SK-N-SH treated with all-trans-retinoic acid at 6 μM for 48 hours (cell line): ENCODE measurements at regions not wholly inside any gene's neighbourhood (a gene's known extent, or its start where the extent isn't known, plus 50 kb on each side); places are given as distances from the start of the nearest gene placed in this dataset.

ENCODE experiments used
- ATAC-seq: fragments of 200-7000 bp; cut with Tn5 transposase; 3 replicates; pipeline ENCODE4 v1.9.1; 2020; ENCODE audit warnings: mild to moderate bottlenecking, moderate library complexity
- ARNTL ChIP-seq: fragments of 450-650 bp; formaldehyde crosslinking; IDR thresholded peaks from 2 replicates; pipeline ENCODE4 v1.5.0; 2020; ENCODE audit warnings: low read depth, mild to moderate bottlenecking, moderate library complexity, borderline replicate concordance
- CREB5 ChIP-seq: fragments of 250-450 bp; sonication (Bioruptor Pico); IDR thresholded peaks from 2 replicates; pipeline ENCODE4 v1.5.1; 2020; ENCODE audit warnings: low read depth, mild to moderate bottlenecking, moderate library complexity
- ESRRG ChIP-seq: fragments of 250-450 bp; sonication (Bioruptor Pico); IDR thresholded peaks from 2 replicates; pipeline ENCODE4 v1.6.1; 2021; ENCODE audit warnings: mild to moderate bottlenecking
- GLIS3 ChIP-seq: fragments of 250-450 bp; sonication (Bioruptor Pico); IDR thresholded peaks from 2 replicates; pipeline ENCODE4 v1.5.0; 2020; ENCODE audit warnings: mild to moderate bottlenecking, moderate library complexity
- ISL1 ChIP-seq: fragments of 250-450 bp; sonication (Bioruptor Pico); IDR thresholded peaks from 2 replicates; pipeline ENCODE4 v2.1.2; 2022; ENCODE audit warnings: mild to moderate bottlenecking, moderate library complexity
- OSR1 ChIP-seq: fragments of 250-450 bp; sonication (Bioruptor Pico); IDR thresholded peaks from 2 replicates; pipeline ENCODE4 v1.8.0; 2022; ENCODE audit warnings: moderate library complexity, mild to moderate bottlenecking, inconsistent platforms
- PATZ1 ChIP-seq: fragments of 250-450 bp; sonication (Bioruptor Pico); IDR thresholded peaks from 2 replicates; pipeline ENCODE4 v1.8.0; 2020; ENCODE audit warnings: mild to moderate bottlenecking, moderate library complexity, borderline replicate concordance
- RARB ChIP-seq: fragments of 250-450 bp; sonication (Bioruptor Pico); IDR thresholded peaks from 2 replicates; pipeline ENCODE4 v1.8.0; 2021; ENCODE audit warnings: mild to moderate bottlenecking, moderate library complexity
- SNAI2 ChIP-seq: fragments of 250-450 bp; sonication (Bioruptor Pico); IDR thresholded peaks from 2 replicates; pipeline ENCODE4 v1.5.0; 2020; ENCODE audit warnings: mild to moderate bottlenecking, moderate library complexity
- TCF4 ChIP-seq: fragments of 250-450 bp; sonication (Bioruptor Pico); IDR thresholded peaks from 2 replicates; pipeline ENCODE4 v1.8.0; 2021; ENCODE audit warnings: mild to moderate bottlenecking, moderate library complexity, borderline replicate concordance
- TOX ChIP-seq: fragments of 250-450 bp; sonication (Bioruptor Pico); IDR thresholded peaks from 2 replicates; pipeline ENCODE4 v1.8.0; 2021; ENCODE audit warnings: mild to moderate bottlenecking, moderate library complexity, borderline replicate concordance
- TSHZ2 ChIP-seq: fragments of 250-450 bp; sonication (Bioruptor Pico); IDR thresholded peaks from 2 replicates; pipeline ENCODE4 v1.5.0; 2020; ENCODE audit warnings: mild to moderate bottlenecking, moderate library complexity
- ZC3H10 ChIP-seq: fragments of 250-450 bp; sonication (Bioruptor Pico); IDR thresholded peaks from 2 replicates; pipeline ENCODE4 v1.5.1; 2021; ENCODE audit warnings: mild to moderate bottlenecking, moderate library complexity
- ZFP3 ChIP-seq: fragments of 250-450 bp; sonication (Bioruptor Pico); IDR thresholded peaks from 2 replicates; pipeline ENCODE4 v1.5.0; 2020; ENCODE audit warnings: mild to moderate bottlenecking, moderate library complexity
- ZFP30 ChIP-seq: fragments of 450-650 bp; formaldehyde crosslinking; IDR thresholded peaks from 2 replicates; pipeline ENCODE4 v1.5.0; 2022; ENCODE audit warnings: mild to moderate bottlenecking, moderate library complexity
- ZNF565 ChIP-seq: fragments of 450-650 bp; formaldehyde crosslinking; conservative IDR thresholded peaks from 2 replicates; pipeline ENCODE4 v1.5.0; 2020; ENCODE audit warnings: low read depth, mild to moderate bottlenecking, moderate library complexity
- ZNF70 ChIP-seq: fragments of 450-650 bp; formaldehyde crosslinking; IDR thresholded peaks from 2 replicates; pipeline ENCODE4 v1.5.0; 2020; ENCODE audit warnings: mild to moderate bottlenecking, moderate library complexity
- ZNF8 ChIP-seq: fragments of 450-650 bp; formaldehyde crosslinking; IDR thresholded peaks from 2 replicates; pipeline ENCODE4 v1.5.0; 2020; ENCODE audit warnings: mild to moderate bottlenecking, moderate library complexity
- TF ChIP-seq, protein P1 (sequence below): fragments of 250-450 bp; sonication (Bioruptor Pico); IDR thresholded peaks from 2 replicates; pipeline ENCODE4 v1.5.1; 2021; ENCODE audit warnings: mild to moderate bottlenecking, moderate library complexity

DNA sequence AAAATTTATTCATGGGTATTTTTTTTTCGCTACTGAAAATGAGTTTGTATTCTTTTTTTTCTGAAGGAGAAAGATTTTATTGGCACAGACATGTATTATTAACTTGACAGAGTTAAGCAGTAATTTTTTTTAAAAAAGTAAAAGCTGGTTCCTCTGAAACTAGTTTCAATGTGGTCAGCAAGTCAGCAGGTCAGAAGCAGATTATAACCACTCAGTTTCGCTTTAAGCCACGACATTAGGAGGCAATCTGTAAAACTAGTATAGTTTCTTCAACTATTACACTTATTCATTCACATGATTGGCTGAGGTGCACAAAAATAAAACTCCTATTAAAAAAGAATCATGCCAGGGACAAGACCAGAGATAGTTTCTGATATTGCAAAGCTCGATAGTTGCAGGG lies 714.2 kb upstream of the PCDH7 start (continued):
- TF ChIP-seq, protein P1, sequence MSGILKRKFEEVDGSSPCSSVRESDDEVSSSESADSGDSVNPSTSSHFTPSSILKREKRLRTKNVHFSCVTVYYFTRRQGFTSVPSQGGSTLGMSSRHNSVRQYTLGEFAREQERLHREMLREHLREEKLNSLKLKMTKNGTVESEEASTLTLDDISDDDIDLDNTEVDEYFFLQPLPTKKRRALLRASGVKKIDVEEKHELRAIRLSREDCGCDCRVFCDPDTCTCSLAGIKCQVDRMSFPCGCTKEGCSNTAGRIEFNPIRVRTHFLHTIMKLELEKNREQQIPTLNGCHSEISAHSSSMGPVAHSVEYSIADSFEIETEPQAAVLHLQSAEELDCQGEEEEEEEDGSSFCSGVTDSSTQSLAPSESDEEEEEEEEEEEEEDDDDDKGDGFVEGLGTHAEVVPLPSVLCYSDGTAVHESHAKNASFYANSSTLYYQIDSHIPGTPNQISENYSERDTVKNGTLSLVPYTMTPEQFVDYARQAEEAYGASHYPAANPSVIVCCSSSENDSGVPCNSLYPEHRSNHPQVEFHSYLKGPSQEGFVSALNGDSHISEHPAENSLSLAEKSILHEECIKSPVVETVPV (CRISPR knock-in tag): no peak
- TF ChIP-seq RARB (CRISPR knock-in tag): no peak
- TF ChIP-seq SNAI2: no peak
- TF ChIP-seq ZFP3 (CRISPR knock-in tag): no peak
- TF ChIP-seq TCF4 (CRISPR knock-in tag): no peak
- TF ChIP-seq ZNF70: no peak
- TF ChIP-seq ZC3H10 (CRISPR knock-in tag): no peak

- no peak for TF ChIP-seq ZNF8 (CRISPR knock-in tag)
- TF ChIP-seq ZNF565 (CRISPR knock-in tag): no peak
- TF ChIP-seq SNAI2: no peak
- TF ChIP-seq ESRRG: no peak
- TF ChIP-seq ZFP30 (CRISPR knock-in tag): no peak
- no peak for TF ChIP-seq ZFP3 (CRISPR knock-in tag)
- no peak for TF ChIP-seq GLIS3 (CRISPR knock-in tag)
- TF ChIP-seq ZC3H10 (CRISPR knock-in tag): no peak
- no peak for TF ChIP-seq ARNTL
- no peak for TF ChIP-seq TOX (CRISPR knock-in tag)
- TF ChIP-seq RARB (CRISPR knock-in tag): no peak
- TF ChIP-seq OSR1 (CRISPR knock-in tag): no peak
- no peak for TF ChIP-seq ISL1 (CRISPR knock-in tag)
- TF ChIP-seq TSHZ2 (CRISPR knock-in tag): no peak
- no peak for TF ChIP-seq CREB5 (CRISPR knock-in tag)
- no peak for ATAC-seq
Observed at GRCh38 chr4:30024526-30024925, 695.6 kb upstream of the PCDH7 start.

- TF ChIP-seq, protein P1 (CRISPR knock-in tag): no peak
- TF ChIP-seq ZNF8 (CRISPR knock-in tag) (no peak), PATZ1 (CRISPR knock-in tag) (no peak), SNAI2 (no peak)
- TF ChIP-seq, all 23 proteins: peak for 0
- ATAC-seq: no peak
Observed at GRCh38 chr4:30028826-30029225, 691.3 kb upstream of the PCDH7 start.

GRCh38 chr4:30056016-30056766 lies 664.0 kb upstream of the PCDH7 start:
- no peak for ATAC-seq
- no peak for TF ChIP-seq ZNF8 (CRISPR knock-in tag)
